ENCODE measurements at regions not wholly inside any gene's neighbourhood (a gene's known extent, or its start where the extent isn't known, plus 50 kb on each side); places are given as distances from the start of the nearest gene placed in this dataset.

DNA sequence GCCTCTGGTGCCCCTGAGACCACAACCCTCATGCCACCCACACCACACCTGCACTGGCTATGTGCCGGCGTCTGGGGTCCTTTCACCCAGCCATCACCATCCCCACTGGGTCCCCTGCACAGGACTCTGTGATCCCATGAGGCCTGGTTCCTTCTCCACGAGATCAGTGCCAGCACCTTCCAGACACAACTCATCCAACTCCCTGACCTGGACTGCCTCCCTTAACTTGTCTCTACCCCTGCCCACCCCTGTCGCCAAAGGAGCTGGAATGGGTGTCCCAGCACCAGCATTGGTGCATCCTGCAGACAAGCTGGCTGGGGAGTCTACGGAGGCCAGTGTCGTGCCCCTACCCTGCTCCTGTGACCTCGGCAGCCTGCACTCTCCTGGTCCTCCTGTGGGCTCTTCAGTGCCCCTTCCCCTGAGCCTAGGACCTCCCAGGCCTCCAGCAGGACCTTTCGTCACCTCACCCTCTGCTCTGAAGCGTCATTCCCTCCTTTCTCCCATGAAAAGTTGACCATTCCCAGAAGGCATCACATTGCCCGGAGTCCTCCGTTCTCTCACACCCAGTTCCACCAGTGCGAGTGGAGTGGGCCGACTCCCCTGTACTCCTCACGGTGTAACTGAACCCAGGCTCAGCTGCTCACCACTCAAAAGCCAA, 87.7 kb downstream of the NSUN2 start (continued):
- no peak for TF ChIP-seq ZNF510 (tag by site-specific recombination; IDR thresholded peaks at IDR 0.05; ENCODE audit: insufficient replicate concordance)
- no peak for TF ChIP-seq PRDM2 (tag by site-specific recombination; IDR thresholded peaks at IDR 0.05; ENCODE audit: borderline replicate concordance)
- TF ChIP-seq KLF9 (tag by site-specific recombination; IDR thresholded peaks at IDR 0.05; ENCODE audit: low read depth) = no peak

DNA sequence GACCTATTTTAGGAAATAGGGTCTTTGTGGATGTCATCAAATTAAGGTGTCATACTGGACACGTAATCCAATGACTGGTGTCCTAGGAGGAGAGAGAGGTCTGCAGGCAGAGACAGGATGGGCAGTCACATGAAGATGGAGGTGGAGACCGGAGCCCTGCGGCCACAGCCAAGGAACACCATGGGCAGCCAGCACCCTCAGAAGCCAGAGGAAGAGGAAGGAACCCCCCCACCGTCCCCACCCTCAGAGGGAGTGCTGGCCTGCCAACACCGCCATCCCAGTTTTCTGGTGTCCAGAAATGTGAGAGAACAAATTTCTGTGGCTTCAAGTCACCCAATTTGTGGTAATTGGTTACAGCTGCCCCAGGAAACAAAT, 88.3 kb downstream of the NSUN2 start:
- TF ChIP-seq ZNF248 (tag by site-specific recombination; IDR thresholded peaks at IDR 0.05) (no peak), ZNF670 (tag by site-specific recombination; IDR thresholded peaks at IDR 0.05; ENCODE audit: low read depth) (no peak), TCF7L2 (IDR thresholded peaks at IDR 0.05; ENCODE audit: borderline replicate concordance, low read depth, low read length) (no peak), ZNF394 (tag by site-specific recombination; IDR thresholded peaks at IDR 0.05; ENCODE audit: borderline replicate concordance) (no peak), CTCF (tag by site-specific recombination; IDR thresholded peaks at IDR 0.05) (no peak), ZBTB7A (tag by site-specific recombination; IDR thresholded peaks at IDR 0.05; ENCODE audit: low read depth) (no peak), ZNF404 (tag by site-specific recombination; IDR thresholded peaks at IDR 0.05) (no peak), ZNF2 (tag by site-specific recombination; IDR thresholded peaks at IDR 0.05) (no peak), ZNF184 (tag by site-specific recombination; IDR thresholded peaks at IDR 0.05) (no peak), ZIC2 (tag by site-specific recombination; IDR thresholded peaks at IDR 0.05) (no peak), WT1 (tag by site-specific recombination; IDR thresholded peaks at IDR 0.05) (no peak), ZFP69B (tag by site-specific recombination; IDR thresholded peaks at IDR 0.05) (no peak), ZNF530 (tag by site-specific recombination; IDR thresholded peaks at IDR 0.05; ENCODE audit: low read depth) (no peak), MYNN (tag by site-specific recombination; IDR thresholded peaks at IDR 0.05; ENCODE audit: borderline replicate concordance) (no peak)
- TF ChIP-seq, protein P1, sequence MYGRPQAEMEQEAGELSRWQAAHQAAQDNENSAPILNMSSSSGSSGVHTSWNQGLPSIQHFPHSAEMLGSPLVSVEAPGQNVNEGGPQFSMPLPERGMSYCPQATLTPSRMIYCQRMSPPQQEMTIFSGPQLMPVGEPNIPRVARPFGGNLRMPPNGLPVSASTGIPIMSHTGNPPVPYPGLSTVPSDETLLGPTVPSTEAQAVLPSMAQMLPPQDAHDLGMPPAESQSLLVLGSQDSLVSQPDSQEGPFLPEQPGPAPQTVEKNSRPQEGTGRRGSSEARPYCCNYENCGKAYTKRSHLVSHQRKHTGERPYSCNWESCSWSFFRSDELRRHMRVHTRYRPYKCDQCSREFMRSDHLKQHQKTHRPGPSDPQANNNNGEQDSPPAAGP (tag by site-specific recombination; IDR thresholded peaks at IDR 0.05) = no peak

More for the DNA sequence above, 88.3 kb downstream of the NSUN2 start:
- CTCF ChIA-PET = no interaction called here
- POLR2A ChIA-PET = no interaction called here
- Histone ChIP-seq H3K9me3 (ENCODE audit: control insufficient read depth, insufficient read depth, low read depth, low read length) (no peaks in the 10 kb centered on the region), H3K4me1 (ENCODE audit: control insufficient read depth, insufficient read depth, low read length) (no peaks in the 10 kb centered on the region), H3K4me3 (ENCODE audit: low read depth, low read length) (no peak overlapping the region), H3K27ac (ENCODE audit: extremely low read depth, low read depth, low read length) (no peak overlapping the region), H3K36me3 (ENCODE audit: control insufficient read depth in 2 of 2, insufficient read depth in 1 of 2, low read length in 2 of 2) (no peaks in the 10 kb centered on the region)

Measured in HEK293 (cell line).